ENCODE measurements at regions not wholly inside any gene's neighbourhood (a gene's known extent, or its start where the extent isn't known, plus 50 kb on each side); places are given as distances from the start of the nearest gene placed in this dataset.

- no peaks in the 10 kb centered on the region for H3K79me2 ChIP-seq (ENCODE audit: insufficient read depth)
- no peak overlapping the region for H3K4me3 ChIP-seq
- H3F3A ChIP-seq (ENCODE audit: insufficient read depth): peaks cover 7% of the 10 kb centered on the region; the same call in 1 of the 2 replicates
- no peak overlapping the region for H2AFZ ChIP-seq
- no peaks in the 10 kb centered on the region for H3K36me3 ChIP-seq (ENCODE audit: low read depth)
- no peaks in the 10 kb centered on the region for H3K27me3 ChIP-seq (replicated peaks; ENCODE audit: insufficient read depth)
- H3K4me1 ChIP-seq (ENCODE audit: insufficient read depth): peaks cover 6% of the 10 kb centered on the region
- no peaks in the 10 kb centered on the region for H3K9me2 ChIP-seq (ENCODE audit: insufficient read depth)
- no peak for DNase-seq
- H3K27ac ChIP-seq: no peak overlapping the region
- H3K9ac ChIP-seq: no peak overlapping the region
- no peak for TF ChIP-seq EZH2 (IDR thresholded peaks at IDR 0.05; ENCODE audit: insufficient read depth, poor library complexity, severe bottlenecking)
- no peak for TF ChIP-seq EZH2phosphoT487 (IDR thresholded peaks at IDR 0.05; ENCODE audit: insufficient read depth, low read depth)
- H3K9me3 ChIP-seq (ENCODE audit: low read depth): no peaks in the 10 kb centered on the region
- no peaks in the 10 kb centered on the region for H4K20me1 ChIP-seq (ENCODE audit: insufficient read depth)
- 67 to 72% methylated on average over 13 of the region's 13 CpGs for whole genome bisulfite sequencing, 2 experiments (ENCODE audit: low coverage in 1 of 2, low lambda C conversion rate in 2 of 2, missing lambda C conversion rate in 2 of 2)
- no peak overlapping the region for H3K4me2 ChIP-seq (ENCODE audit: unreplicated experiment)
- in situ Hi-C loops (cut with MboI): no loop called here
Observed at GRCh38 chr16:86640265-86640843, 62.0 kb downstream of the FOXL1 start.

- Histone ChIP-seq H3K9me3 (ENCODE audit: low read depth) (no peaks in the 10 kb centered on the region), H2AFZ (no peak overlapping the region), H3K27ac (no peak overlapping the region), H3K4me2 (ENCODE audit: unreplicated experiment) (no peak overlapping the region), H3F3A (ENCODE audit: insufficient read depth) (no peaks in the 10 kb centered on the region), H3K27me3 (replicated peaks; ENCODE audit: insufficient read depth) (no peaks in the 10 kb centered on the region), H3K4me1 (ENCODE audit: insufficient read depth) (no peaks in the 10 kb centered on the region), H3K9ac (no peak overlapping the region), H3K9me2 (ENCODE audit: insufficient read depth) (no peaks in the 10 kb centered on the region), H3K4me3 (no peak overlapping the region), H4K20me1 (ENCODE audit: insufficient read depth) (no peaks in the 10 kb centered on the region), H3K79me2 (ENCODE audit: insufficient read depth) (no peaks in the 10 kb centered on the region), H3K36me3 (ENCODE audit: low read depth) (no peaks in the 10 kb centered on the region)
- TF ChIP-seq EZH2phosphoT487 (IDR thresholded peaks at IDR 0.05; ENCODE audit: insufficient read depth, low read depth) (no peak), EZH2 (IDR thresholded peaks at IDR 0.05; ENCODE audit: insufficient read depth, poor library complexity, severe bottlenecking) (no peak)
- in situ Hi-C loops (cut with MboI): no loop called here
- no peak for DNase-seq
- 70 to 81% methylated on average over 1 of the region's 1 CpG for WGBS, 2 experiments (ENCODE audit: low coverage in 1 of 2, low lambda C conversion rate in 2 of 2, missing lambda C conversion rate in 2 of 2)
Observed at GRCh38 chr16:86642087-86642486, 63.7 kb downstream of the FOXL1 start.

GRCh38 chr16:86643671-86644070, 65.3 kb downstream of the FOXL1 start:
- in situ Hi-C loops (cut with MboI): no loop called here
- no peak overlapping the region for H3K4me2 ChIP-seq (ENCODE audit: unreplicated experiment)
- H3K9me3 ChIP-seq (ENCODE audit: low read depth): no peaks in the 10 kb centered on the region
- WGBS, 2 experiments (ENCODE audit: low coverage in 1 of 2, low lambda C conversion rate in 2 of 2, missing lambda C conversion rate in 2 of 2): 35 to 36% methylated on average over 6 of the region's 6 CpGs
- H3K36me3 ChIP-seq (ENCODE audit: low read depth): no peaks in the 10 kb centered on the region
- no peaks in the 10 kb centered on the region for H3K27me3 ChIP-seq (replicated peaks; ENCODE audit: insufficient read depth)
- DNase-seq: no peak
- H3K9ac ChIP-seq: no peak overlapping the region
- no peaks in the 10 kb centered on the region for H4K20me1 ChIP-seq (ENCODE audit: insufficient read depth)
- H3K9me2 ChIP-seq (ENCODE audit: insufficient read depth): no peaks in the 10 kb centered on the region
- no peak overlapping the region for H2AFZ ChIP-seq
- H3K27ac ChIP-seq: no peak overlapping the region
- H3K79me2 ChIP-seq (ENCODE audit: insufficient read depth): no peaks in the 10 kb centered on the region
- TF ChIP-seq EZH2phosphoT487 (IDR thresholded peaks at IDR 0.05; ENCODE audit: insufficient read depth, low read depth) (no peak), EZH2 (IDR thresholded peaks at IDR 0.05; ENCODE audit: insufficient read depth, poor library complexity, severe bottlenecking) (no peak)
- H3K4me1 ChIP-seq (ENCODE audit: insufficient read depth): no peaks in the 10 kb centered on the region
- no peaks in the 10 kb centered on the region for H3F3A ChIP-seq (ENCODE audit: insufficient read depth)
- H3K4me3 ChIP-seq: no peak overlapping the region

- Histone ChIP-seq H3K79me2 (ENCODE audit: insufficient read depth) (no peaks in the 10 kb centered on the region), H2AFZ (no peak overlapping the region), H3K27me3 (replicated peaks; ENCODE audit: insufficient read depth) (no peaks in the 10 kb centered on the region), H3K27ac (no peak overlapping the region), H3K36me3 (ENCODE audit: low read depth) (no peaks in the 10 kb centered on the region), H3K9ac (no peak overlapping the region), H3F3A (ENCODE audit: insufficient read depth) (0 out of 2 replicates have a peak, but pooled peaks cover under 1% of the 10 kb centered on the region), H3K9me3 (ENCODE audit: low read depth) (no peaks in the 10 kb centered on the region), H3K4me1 (ENCODE audit: insufficient read depth) (no peaks in the 10 kb centered on the region), H3K4me3 (no peak overlapping the region), H3K4me2 (ENCODE audit: unreplicated experiment) (no peak overlapping the region), H3K9me2 (ENCODE audit: insufficient read depth) (no peaks in the 10 kb centered on the region), H4K20me1 (ENCODE audit: insufficient read depth) (no peaks in the 10 kb centered on the region)
- no peak for DNase-seq
- TF ChIP-seq EZH2phosphoT487 (IDR thresholded peaks at IDR 0.05; ENCODE audit: insufficient read depth, low read depth) (no peak), EZH2 (IDR thresholded peaks at IDR 0.05; ENCODE audit: insufficient read depth, poor library complexity, severe bottlenecking) (no peak)
- 59 to 67% methylated on average over 2 of the region's 2 CpGs for WGBS, 2 experiments (ENCODE audit: low coverage in 1 of 2, low lambda C conversion rate in 2 of 2, missing lambda C conversion rate in 2 of 2)
- in situ Hi-C loops (cut with MboI): no loop called here
Observed at GRCh38 chr16:86647561-86647960, 69.2 kb downstream of the FOXL1 start.

- no peak overlapping the region for H2AFZ ChIP-seq
- TF ChIP-seq EZH2 (IDR thresholded peaks at IDR 0.05; ENCODE audit: insufficient read depth, poor library complexity, severe bottlenecking): no peak
- H3K4me1 ChIP-seq (ENCODE audit: insufficient read depth): peaks cover 11% of the 10 kb centered on the region
- no peaks in the 10 kb centered on the region for H4K20me1 ChIP-seq (ENCODE audit: insufficient read depth)
- no peaks in the 10 kb centered on the region for H3K9me2 ChIP-seq (ENCODE audit: insufficient read depth)
- H3K4me3 ChIP-seq: no peak overlapping the region
- no peaks in the 10 kb centered on the region for H3K9me3 ChIP-seq (ENCODE audit: low read depth)
- no peaks in the 10 kb centered on the region for H3K79me2 ChIP-seq (ENCODE audit: insufficient read depth)
- H3K4me2 ChIP-seq (ENCODE audit: unreplicated experiment): no peak overlapping the region
- H3K9ac ChIP-seq: no peak overlapping the region
- no peaks in the 10 kb centered on the region for H3K36me3 ChIP-seq (ENCODE audit: low read depth)
- H3K27me3 ChIP-seq (replicated peaks; ENCODE audit: insufficient read depth): no peaks in the 10 kb centered on the region
- no peak for DNase-seq
- peaks cover 14% of the 10 kb centered on the region; the same call in 1 of the 2 replicates for H3F3A ChIP-seq (ENCODE audit: insufficient read depth)
- WGBS, 2 experiments (ENCODE audit: low coverage in 1 of 2, low lambda C conversion rate in 2 of 2, missing lambda C conversion rate in 2 of 2): 76 to 86% methylated on average over 5 of the region's 5 CpGs
- in situ Hi-C loops (cut with MboI): no loop called here
- H3K27ac ChIP-seq: no peak overlapping the region
Observed at GRCh38 chr16:86649875-86650274, 71.5 kb downstream of the FOXL1 start.

All from GM23248 (cell line).